Stimulated activated naive CD4-positive, alpha-beta T cell (primary cell): ENCODE measurements at regions not wholly inside any gene's neighbourhood (a gene's known extent, or its start where the extent isn't known, plus 50 kb on each side); places are given as distances from the start of the nearest gene placed in this dataset.

Experiments
- DNase-seq, 6 experiments: peaks; one replicate each; lab custom pipeline; 2025; lab: John Stamatoyannopoulos, UW

DNA sequence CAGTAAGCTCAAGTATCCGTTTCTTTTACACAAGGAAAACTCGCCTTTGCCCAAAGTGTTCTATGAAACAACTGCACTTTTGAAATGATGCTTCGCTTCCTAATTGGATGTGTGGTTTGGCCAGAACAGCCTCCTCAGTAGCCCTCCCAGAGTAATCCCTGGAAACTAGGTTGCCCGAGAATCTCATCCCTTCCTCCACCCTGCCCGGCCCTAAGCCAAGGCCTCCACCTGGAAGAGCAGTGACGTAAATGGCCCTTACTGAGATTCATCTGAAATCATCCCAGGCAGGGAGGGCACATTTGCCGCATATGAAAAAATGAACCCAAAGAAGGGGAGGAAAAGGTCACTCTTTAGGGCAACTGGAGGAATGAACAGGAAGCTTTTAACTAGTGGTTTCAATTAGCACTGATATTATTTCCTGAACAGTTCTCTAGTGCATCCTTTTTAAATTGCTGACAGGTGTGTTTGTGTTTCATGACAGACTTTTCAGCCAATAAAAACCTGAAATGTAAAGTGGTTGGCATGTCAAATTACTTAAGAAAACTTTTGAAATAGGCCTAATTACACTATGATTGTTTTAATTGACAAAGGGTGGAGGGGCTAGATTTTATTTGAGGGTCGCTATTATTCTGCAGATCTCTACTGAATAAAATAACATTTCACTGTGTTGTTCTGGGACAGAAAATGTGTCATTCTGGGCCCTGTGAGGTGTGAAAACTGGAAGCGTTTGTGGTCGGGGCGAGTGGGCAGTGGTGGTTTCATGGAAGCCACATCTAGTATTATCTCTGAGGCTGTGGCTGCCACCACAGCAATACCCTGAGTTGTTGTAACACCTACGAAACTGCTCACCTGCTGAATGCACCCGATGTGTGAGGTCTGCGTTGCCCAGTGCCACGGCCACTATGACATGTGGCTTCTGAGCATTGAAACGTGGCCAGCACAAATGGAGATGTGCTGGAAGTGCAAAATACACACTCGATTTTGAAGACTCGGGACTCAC, 112.1 kb downstream of the ZIC5 start:
- no peak for DNase-seq

- DNase-seq = no peak
Measured at GRCh38 chr13:99857738-99858137, 113.8 kb downstream of the ZIC5 start.

DNA sequence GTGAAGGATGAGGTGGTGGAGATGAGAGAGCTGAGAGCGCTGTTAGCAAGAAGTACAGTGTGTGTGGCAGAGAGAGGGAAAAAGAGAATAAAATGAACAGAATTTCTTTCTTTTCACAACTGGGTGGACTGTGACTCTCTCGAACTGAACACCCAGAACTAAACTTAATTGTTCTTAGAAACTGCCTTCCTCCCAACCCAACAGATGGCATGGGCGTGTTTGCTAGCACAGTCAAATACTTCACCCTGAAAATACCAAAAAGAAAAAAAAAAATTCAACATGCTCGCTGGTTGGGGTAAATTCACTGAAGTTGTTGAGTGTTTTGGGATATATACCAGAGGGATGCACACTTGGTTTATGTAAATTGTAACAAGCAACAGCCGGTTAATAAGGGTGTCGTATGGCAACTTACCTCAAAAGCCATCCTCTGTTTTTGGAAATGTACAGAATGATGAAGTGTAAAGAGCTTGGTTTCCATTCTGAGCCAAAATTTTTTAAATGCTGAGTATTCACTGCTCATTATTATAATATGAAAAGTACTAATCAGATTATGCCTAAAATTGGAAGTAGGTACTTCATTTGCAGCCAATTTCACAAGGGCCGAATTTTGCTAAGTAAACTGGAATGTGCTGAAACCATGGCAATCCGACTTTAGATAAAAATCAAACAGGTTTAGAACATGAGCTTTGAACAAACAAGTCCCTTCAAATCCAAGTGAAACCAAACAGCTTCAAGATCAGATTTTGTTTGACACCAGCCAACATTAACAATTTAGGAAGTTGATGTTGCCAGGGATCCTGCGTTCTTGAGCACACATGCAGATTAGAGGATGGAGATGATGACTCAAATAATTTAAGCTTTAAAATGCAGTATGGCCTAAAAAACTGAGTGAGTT, 115.8 kb downstream of the ZIC5 start:
- DNase-seq = no peak

DNA sequence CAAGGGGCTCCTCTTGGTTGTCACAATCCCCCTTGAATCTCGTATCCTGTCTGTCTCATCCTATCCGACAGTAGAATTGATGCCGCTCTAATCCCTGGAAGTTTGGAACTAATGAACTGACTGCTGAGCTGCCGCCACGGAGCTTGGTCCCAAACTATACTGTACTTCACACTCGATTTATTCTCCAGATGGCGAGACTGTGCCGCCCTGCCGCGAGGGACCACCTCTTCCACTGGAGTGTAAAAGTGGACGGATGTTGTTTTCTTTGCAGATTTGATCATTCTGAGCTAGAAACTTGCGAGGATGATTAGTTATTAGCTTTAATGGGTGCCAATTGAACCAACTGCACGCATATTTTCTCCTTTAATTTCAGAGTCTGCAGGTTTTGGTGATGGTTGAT, 117.2 kb downstream of the ZIC5 start:
- DNase-seq = no peak

- DNase-seq = no peak
Measured at GRCh38 chr13:99847318-99847750, 124.2 kb downstream of the ZIC5 start.

DNA sequence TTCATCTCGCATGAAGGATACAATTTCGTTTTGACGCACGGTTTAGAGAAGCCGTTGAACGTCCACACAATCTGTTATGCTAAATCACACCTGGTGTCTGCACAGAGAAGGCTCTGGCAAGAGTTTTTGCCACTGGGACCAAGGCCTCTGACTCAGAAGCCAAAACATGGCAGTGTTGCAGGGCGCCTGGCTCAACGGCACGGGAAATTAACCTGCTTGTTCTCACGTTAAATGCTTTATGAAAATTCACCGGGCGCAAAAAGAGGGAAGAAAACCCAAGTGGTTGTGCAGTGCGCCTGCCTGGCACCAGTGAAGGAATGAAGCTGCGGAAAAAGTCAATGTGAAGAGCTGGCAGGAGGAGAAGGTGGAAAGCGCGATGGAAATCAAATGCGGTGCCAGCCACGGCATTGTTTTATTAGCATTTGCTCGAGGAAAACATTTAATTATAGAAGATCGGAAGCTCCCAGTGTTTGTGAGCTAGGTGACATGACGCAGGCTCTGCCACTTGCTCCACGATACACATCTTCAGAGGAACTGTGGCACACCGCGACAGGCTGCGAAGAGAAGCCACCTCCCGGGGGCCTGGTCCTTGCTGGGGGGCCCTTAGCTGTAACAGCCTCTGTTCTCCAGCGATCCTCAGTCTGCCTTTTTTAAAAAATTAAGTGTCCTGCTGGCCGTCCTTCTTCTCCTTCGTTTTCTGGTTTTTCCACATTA, 126.2 kb downstream of the ZIC5 start:
- no peak for DNase-seq

DNA sequence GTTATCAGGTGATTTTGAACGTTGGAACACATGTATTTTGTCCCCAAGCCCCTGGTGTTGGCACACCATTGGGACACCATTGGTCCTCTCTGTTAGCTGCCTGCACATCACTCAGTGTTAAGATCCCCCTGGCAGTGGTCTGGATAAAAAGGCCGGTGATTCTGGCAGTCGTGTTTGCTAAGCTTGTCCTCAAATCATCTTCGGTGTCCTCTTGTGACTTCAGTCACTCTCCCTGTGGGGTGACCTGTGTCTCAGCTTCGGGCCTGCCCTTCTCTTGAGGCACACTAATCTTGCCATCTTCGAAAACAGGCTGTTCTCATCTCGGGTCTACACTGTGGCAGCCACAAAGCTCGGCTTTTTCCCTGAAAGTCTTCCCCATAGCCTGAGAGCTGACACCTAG, 127.1 kb downstream of the ZIC5 start:
- no peak for DNase-seq

DNA sequence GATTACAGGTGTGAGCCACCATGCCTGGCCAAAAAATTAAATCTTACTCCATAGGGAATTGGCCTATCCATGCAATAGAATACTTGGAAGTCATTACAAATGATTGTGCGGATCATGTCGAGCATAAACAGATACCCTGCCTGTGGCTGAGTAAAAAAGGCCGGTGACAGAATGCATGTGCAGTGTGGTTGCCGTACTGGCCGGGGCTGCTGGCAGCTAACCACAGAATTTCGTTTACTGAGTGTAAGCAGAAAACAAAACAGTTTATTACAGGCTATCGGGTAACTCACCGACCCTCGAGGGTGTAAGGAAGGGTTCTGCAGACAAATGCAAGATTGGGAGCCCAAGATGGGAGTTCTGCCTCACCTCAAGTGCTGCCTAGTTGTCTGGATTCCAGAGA, 127.7 kb downstream of the ZIC5 start:
- no peak for DNase-seq

DNA sequence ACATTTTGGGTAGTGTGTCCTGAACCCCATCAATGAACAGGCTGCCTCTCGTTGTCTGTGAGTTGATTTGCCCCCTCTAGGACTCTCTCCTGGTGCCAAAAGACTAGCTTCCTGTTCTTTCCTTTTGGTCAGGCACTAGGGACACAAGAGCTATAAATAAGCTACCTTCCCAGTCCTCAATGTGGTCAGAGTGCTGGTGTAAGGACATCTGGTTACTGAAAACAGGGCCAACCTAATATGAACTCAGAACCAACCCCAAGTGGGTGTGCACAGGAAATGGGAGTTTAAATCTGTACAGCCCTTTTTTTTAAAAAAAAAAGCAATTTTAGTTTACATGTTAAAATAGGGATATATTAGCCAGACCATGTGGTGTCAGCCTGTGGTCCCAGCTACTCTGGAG, 129.2 kb downstream of the ZIC5 start:
- DNase-seq = no peak

GRCh38 chr13:99836291-99836690, 135.3 kb downstream of the ZIC5 start:
- DNase-seq = no peak

DNA sequence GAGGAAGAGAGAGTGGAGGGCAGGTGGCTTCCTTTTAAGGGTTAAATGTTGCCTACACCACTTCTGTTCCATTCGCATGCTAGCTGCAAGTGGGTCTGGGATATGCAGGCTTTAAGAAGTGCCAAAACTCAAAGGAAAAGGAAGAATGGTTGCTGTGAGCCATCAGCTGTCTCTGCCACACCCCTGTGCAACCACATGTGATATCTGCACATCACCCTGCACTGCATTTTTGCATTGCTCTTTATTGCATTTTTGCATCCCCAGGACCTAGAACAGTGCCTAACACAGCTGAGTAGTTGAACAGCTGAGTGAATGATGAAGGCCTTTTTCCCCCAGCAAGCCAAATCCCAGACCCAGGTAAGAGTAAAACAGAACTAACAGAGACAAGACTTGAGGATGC, 136.1 kb downstream of the ZIC5 start:
- DNase-seq = no peak

DNA sequence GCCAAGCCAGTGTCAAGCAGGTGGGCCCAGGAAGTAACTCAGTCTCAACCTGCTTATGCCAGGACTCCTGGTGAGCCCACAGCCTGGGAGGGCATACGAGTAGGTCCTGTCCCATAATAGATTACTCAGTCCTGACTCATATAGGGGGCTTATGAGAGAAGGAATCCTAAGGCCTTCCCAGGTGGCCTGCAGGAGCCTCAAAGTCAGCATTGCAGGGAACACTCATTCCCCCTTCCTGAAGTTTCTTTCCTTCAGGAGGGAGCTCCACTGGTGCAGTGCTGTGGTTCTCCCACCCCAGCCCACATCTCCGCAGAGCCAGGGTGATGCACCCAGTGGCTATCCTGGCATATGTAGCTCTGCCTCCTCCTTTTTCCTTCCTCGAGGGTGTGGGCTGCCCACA, 137.3 kb downstream of the ZIC5 start:
- DNase-seq = no peak

DNA sequence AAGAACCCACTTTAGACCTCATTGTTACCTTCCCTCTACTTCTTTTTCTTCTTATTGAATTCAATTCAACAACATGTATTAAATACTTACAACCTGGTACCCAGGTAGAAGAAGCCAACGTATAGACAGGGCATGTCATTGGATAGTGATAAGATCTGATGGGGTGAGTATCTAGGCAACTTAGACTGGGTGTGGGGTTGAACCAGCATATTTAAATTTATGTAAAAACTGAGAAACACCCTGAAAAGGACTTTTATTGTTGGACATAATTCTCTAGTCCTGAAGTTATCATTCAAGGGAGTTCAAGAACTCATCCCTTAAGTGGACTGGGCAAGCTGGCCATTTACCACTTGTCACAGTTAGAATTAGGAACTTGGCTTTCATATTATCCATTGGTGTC, 139.2 kb downstream of the ZIC5 start:
- no peak for DNase-seq

GRCh38 chr13:99830931-99831330, 140.6 kb downstream of the ZIC5 start:
- DNase-seq = no peak

DNA sequence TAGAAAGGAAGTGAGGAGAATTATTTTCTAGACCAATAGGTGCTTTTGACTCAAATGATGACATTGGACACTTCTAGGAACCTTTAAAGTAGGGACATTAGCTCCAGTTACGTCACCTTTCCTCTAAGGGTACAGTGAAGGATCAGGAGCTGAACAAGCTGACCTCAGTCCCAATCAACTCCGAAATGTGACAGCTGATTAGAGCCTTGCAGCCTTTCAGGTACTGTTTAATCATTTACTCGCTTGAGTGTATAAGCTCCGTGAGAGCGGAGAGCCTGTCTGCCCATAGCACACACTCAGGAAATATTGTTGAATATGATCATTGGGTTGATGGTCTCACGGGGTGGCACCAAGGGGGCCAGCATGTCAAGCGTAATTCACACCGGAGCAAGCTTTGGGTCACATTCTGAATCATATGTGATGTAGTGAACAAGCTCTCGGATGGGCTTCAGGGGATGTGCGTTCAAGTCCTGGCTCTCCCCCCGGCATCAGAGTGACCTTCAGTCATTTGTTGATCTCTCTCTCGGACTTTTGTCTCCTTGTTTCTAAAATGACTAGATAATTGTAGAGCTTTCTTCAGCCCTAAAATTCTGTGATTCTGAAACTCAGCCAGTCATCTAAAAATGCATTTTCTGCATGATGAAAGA, 141.9 kb downstream of the ZIC5 start:
- no peak for DNase-seq

- no peak for DNase-seq
Measured at GRCh38 chr13:99829161-99829560, 142.4 kb downstream of the ZIC5 start.

- no peak for DNase-seq
Measured at GRCh38 chr13:99828735-99829134, 142.8 kb downstream of the ZIC5 start.

GRCh38 chr13:99828123-99828522, 143.4 kb downstream of the ZIC5 start:
- no peak for DNase-seq

GRCh38 chr13:99827011-99827772, 144.4 kb downstream of the ZIC5 start:
- DNase-seq = no peak

- DNase-seq = no peak
Measured at GRCh38 chr13:99823961-99824360, 147.6 kb downstream of the ZIC5 start.

DNA sequence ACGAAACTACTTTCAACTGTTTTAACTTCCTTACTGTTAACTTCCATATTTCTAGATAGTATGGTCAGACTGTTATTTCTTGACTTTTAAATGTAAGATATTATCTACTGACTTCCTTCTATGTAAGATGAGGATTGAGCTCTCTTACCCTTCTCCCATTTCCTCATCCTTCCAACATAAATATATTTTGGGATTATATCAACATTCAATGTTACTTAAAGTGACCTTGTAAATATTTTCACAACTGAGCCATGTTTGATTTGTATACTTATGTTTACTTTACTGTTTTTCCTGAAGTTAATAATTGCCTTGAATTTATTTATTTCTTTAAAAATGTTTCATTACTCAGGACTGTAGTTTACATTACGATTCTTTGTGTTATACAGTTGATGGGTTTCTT, 148.7 kb downstream of the ZIC5 start:
- no peak for DNase-seq
